ENCODE measurements at regions not wholly inside any gene's neighbourhood (a gene's known extent, or its start where the extent isn't known, plus 50 kb on each side); places are given as distances from the start of the nearest gene placed in this dataset.

DNA sequence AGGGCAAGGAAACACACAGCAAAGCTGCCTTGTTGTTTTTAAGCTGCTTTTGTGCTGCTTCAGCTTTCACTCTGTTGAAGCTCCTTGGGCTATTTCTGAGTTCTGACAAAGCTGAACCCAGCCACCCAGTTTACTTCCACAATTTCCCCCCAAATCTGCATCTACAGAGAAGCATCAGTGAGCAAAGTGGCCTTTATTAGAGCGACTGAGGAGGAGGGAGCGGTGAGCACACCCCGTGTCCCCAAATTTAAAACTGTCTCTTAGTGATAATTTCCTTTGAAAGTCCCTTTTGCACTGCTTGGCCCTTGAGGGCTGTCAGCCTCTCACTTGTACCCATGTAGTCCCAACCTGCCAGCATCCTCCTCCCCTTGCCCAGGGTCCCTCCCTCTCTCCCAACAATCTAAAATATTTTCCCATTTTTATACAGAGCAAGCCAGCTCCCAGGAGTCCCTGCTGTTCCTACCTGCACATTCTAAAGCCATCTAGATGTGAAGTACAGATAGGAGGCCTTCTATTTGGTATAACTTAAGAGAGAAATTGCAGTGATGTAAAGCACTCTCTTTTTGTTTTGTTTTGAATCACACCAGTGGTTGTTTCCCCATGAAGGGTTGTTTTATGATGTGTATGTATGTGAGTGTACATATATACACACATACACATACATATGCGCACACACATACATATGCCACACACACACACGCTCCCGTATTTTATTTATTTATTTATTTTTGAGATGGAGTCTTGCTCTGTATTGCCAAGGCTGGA is 313.5 kb downstream of the TLE4 start:
- Histone ChIP-seq H4K20me1 (ENCODE audit: control insufficient read depth, insufficient read depth) (no peaks in the 10 kb centered on the region), H3K79me2 (ENCODE audit: control insufficient read depth, insufficient read depth, low read length) (no peaks in the 10 kb centered on the region), H3K9me3 (replicated peaks; ENCODE audit: control insufficient read depth, insufficient read depth, low read length) (no peaks in the 10 kb centered on the region), H3K27me3 (replicated peaks in 1 of 2; ENCODE audit: control insufficient read depth in 2 of 2, insufficient read depth in 2 of 2, low read length in 1 of 2) (no peaks in the 10 kb centered on the region), H3K9ac (ENCODE audit: control insufficient read depth, insufficient read depth, low read length) (no peak overlapping the region), H3K4me2 (ENCODE audit: control insufficient read depth, insufficient read depth) (no peak overlapping the region), H3K4me1 (ENCODE audit: control insufficient read depth, insufficient read depth, low read length) (no peaks in the 10 kb centered on the region; the same call in 1 of the 2 replicates), H3K27ac (ENCODE audit: control insufficient read depth, insufficient read depth) (no peak overlapping the region), H3K4me3 (no peak overlapping the region), H2AFZ (ENCODE audit: control insufficient read depth, low read depth, low read length) (no peak overlapping the region), H3K36me3 (ENCODE audit: control insufficient read depth in 2 of 2, insufficient read depth in 2 of 2, low read length in 1 of 2) (no peaks in the 10 kb centered on the region)
- intact Hi-C loops (cut with micrococcal nuclease; ENCODE audit: unreplicated experiment), result no loop called here
- no peak for DNase-seq (ENCODE audit: low read depth, low spot score)
- FAIRE-seq, result no peak
- TF ChIP-seq NR2F1 (conservative IDR thresholded peaks at IDR 0.05) (no peak), MEF2B (IDR thresholded peaks at IDR 0.05; ENCODE audit: partially characterized antibody, poor library complexity, severe bottlenecking) (no peak), MEF2A (IDR thresholded peaks at IDR 0.05; ENCODE audit: insufficient read depth, low read depth, low read length) (no peak), PAX8 (IDR thresholded peaks at IDR 0.05) (no peak), CREM (IDR thresholded peaks at IDR 0.05; ENCODE audit: low read depth) (no peak), RBBP5 (conservative IDR thresholded peaks at IDR 0.05) (no peak), ATF7 (IDR thresholded peaks at IDR 0.05; ENCODE audit: low read depth) (no peak)
- TF ChIP-seq, protein P1, sequence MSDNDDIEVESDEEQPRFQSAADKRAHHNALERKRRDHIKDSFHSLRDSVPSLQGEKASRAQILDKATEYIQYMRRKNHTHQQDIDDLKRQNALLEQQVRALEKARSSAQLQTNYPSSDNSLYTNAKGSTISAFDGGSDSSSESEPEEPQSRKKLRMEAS (IDR thresholded peaks at IDR 0.05; ENCODE audit: low read depth, low read length), result no peak
- TF ChIP-seq, protein P2, sequence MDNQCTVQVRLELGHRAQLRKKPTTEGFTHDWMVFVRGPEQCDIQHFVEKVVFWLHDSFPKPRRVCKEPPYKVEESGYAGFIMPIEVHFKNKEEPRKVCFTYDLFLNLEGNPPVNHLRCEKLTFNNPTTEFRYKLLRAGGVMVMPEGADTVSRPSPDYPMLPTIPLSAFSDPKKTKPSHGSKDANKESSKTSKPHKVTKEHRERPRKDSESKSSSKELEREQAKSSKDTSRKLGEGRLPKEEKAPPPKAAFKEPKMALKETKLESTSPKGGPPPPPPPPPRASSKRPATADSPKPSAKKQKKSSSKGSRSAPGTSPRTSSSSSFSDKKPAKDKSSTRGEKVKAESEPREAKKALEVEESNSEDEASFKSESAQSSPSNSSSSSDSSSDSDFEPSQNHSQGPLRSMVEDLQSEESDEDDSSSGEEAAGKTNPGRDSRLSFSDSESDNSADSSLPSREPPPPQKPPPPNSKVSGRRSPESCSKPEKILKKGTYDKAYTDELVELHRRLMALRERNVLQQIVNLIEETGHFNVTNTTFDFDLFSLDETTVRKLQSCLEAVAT (IDR thresholded peaks at IDR 0.05), result no peak
- TF ChIP-seq, protein P3, sequence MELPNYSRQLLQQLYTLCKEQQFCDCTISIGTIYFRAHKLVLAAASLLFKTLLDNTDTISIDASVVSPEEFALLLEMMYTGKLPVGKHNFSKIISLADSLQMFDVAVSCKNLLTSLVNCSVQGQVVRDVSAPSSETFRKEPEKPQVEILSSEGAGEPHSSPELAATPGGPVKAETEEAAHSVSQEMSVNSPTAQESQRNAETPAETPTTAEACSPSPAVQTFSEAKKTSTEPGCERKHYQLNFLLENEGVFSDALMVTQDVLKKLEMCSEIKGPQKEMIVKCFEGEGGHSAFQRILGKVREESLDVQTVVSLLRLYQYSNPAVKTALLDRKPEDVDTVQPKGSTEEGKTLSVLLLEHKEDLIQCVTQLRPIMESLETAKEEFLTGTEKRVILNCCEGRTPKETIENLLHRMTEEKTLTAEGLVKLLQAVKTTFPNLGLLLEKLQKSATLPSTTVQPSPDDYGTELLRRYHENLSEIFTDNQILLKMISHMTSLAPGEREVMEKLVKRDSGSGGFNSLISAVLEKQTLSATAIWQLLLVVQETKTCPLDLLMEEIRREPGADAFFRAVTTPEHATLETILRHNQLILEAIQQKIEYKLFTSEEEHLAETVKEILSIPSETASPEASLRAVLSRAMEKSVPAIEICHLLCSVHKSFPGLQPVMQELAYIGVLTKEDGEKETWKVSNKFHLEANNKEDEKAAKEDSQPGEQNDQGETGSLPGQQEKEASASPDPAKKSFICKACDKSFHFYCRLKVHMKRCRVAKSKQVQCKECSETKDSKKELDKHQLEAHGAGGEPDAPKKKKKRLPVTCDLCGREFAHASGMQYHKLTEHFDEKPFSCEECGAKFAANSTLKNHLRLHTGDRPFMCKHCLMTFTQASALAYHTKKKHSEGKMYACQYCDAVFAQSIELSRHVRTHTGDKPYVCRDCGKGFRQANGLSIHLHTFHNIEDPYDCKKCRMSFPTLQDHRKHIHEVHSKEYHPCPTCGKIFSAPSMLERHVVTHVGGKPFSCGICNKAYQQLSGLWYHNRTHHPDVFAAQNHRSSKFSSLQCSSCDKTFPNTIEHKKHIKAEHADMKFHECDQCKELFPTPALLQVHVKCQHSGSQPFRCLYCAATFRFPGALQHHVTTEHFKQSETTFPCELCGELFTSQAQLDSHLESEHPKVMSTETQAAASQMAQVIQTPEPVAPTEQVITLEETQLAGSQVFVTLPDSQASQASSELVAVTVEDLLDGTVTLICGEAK (IDR thresholded peaks at IDR 0.05; ENCODE audit: borderline replicate concordance), result no peak
- no TSS peak for BruUV-seq (replicated peaks)
- WGBS (ENCODE audit: insufficient coverage, insufficient replicate concordance, low lambda C conversion rate, missing lambda C conversion rate), result 17% methylated on average over 6 of the region's 6 CpGs
- CTCF ChIA-PET, result no interaction called here
- POLR2A ChIA-PET, result no interaction called here
- in situ Hi-C loops (cut with MboI), result no loop called here
- no peak for ATAC-seq
- SMC1A ChIA-PET (ENCODE audit: uncharacterized antibody, unreplicated experiment), result no interaction called here
- RAD21 ChIA-PET (ENCODE audit: unreplicated experiment), result no interaction called here

Measured in GM12878 (cell line).